Upper lobe of left lung (tissue), 4 donors: ENCODE measurements at regions not wholly inside any gene's neighbourhood (a gene's known extent, or its start where the extent isn't known, plus 50 kb on each side); places are given as distances from the start of the nearest gene placed in this dataset.

ENCODE experiments used
- CTCF ChIP-seq, 6 experiments: fragments of 450-650 bp in 4 of 6; fragments of 200-600 bp in 2 of 6; sonication (generic) in 2 of 6; IDR thresholded peaks; one replicate each; pipeline ENCODE4 v1.5.1; 2016 to 2019; ENCODE audit warnings: antibody characterized with exemption in 6 of 6
- EP300 ChIP-seq, 4 donors: sonication (generic); formaldehyde crosslinking; IDR thresholded peaks; one replicate each; pipeline ENCODE4 v1.5.1; 2017; ENCODE audit warnings: antibody characterized with exemption in 4 of 4, control low read depth in 2 of 4
- POLR2A ChIP-seq, 4 donors: fragments of 450-650 bp; IDR thresholded peaks; one replicate each; pipeline ENCODE4 v1.5.1; 2016 to 2017; ENCODE audit warnings: antibody characterized with exemption in 4 of 4, mild to moderate bottlenecking in 2 of 4
- POLR2AphosphoS5 ChIP-seq, 2 donors: sonication (generic); formaldehyde crosslinking; IDR thresholded peaks; one replicate each; pipeline ENCODE4 v1.5.1; 2017; ENCODE audit warnings: antibody characterized with exemption in 2 of 2

- TF ChIP-seq POLR2AphosphoS5 (IDR thresholded peaks at IDR 0.05): no peak
- no peak for TF ChIP-seq CTCF (IDR thresholded peaks at IDR 0.05)
- no peak for TF ChIP-seq POLR2A (IDR thresholded peaks at IDR 0.05)
- TF ChIP-seq EP300 (IDR thresholded peaks at IDR 0.05): no peak
These were observed 2245.1 kb downstream of the PCDH9 start for GRCh38 chr13:64985075-64985474.
